Left lung (tissue), 4 donors: ENCODE measurements at regions not wholly inside any gene's neighbourhood (a gene's known extent, or its start where the extent isn't known, plus 50 kb on each side); places are given as distances from the start of the nearest gene placed in this dataset.

ENCODE experiments used
- ATAC-seq: fragments of 200-7000 bp; cut with Tn5 transposase; one replicate; pipeline ENCODE4 v1.9.1; 2020; ENCODE audit warnings: moderate library complexity
- DNase-seq, 4 donors: peaks; one replicate each; pipeline ENCODE4 v3.0.0-alpha.2; 2013 to 2020
- H3K27ac ChIP-seq, 2 donors: fragments of 200-600 bp; sonication (generic) in 1 of 2; one replicate each; pipeline versions ENCODE4 v1.5.0 to v1.8.0; 2020 to 2021
- H3K27me3 ChIP-seq, 2 donors: fragments of 200-600 bp; sonication (generic) in 1 of 2; one replicate each; pipeline versions ENCODE4 v1.5.0 to v1.8.0; 2020 to 2021
- H3K36me3 ChIP-seq, 2 donors: fragments of 200-600 bp; sonication (generic) in 1 of 2; one replicate each; pipeline versions ENCODE4 v1.5.0 to v1.8.0; 2020 to 2021
- H3K4me1 ChIP-seq, 2 donors: fragments of 200-600 bp; one replicate each; pipeline ENCODE4 v1.8.0; 2021
- H3K4me3 ChIP-seq, 2 donors: fragments of 200-600 bp; sonication (generic) in 1 of 2; one replicate each; pipeline versions ENCODE4 v1.5.0 to v1.8.0; 2020 to 2021; ENCODE audit warnings: mild to moderate bottlenecking in 1 of 2
- H3K9me3 ChIP-seq, 2 donors: fragments of 200-600 bp; sonication (generic) in 1 of 2; one replicate each; pipeline versions ENCODE4 v1.5.0 to v1.8.0; 2020 to 2021
- CTCF ChIP-seq, 2 donors: fragments of 200-600 bp; sonication (generic) in 1 of 2; IDR thresholded peaks; one replicate each; pipeline versions ENCODE4 v1.5.0 to v1.8.0; 2021; ENCODE audit warnings: antibody characterized with exemption in 2 of 2
- intact Hi-C, 2 donors: fragments of 100-400 bp; cut with DNase I; formaldehyde crosslinking; loops; one replicate each; pipeline versions ENCODE4 v1.11.2 to v1.14.2; 2022
- donor health status: DM: no; HTN: yes; CAD: no.
- donor health status: DM: no; HTN: no; CAD: no.

GRCh38 chr1:229162825-229163515 is 107.9 kb upstream of the RAB4A start:
- TF ChIP-seq CTCF (IDR thresholded peaks at IDR 0.05) = no peak
- DNase-seq = peak in 2 of 4 donors; percentile 36 to 49
- intact Hi-C loops = no loop called here

GRCh38 chr1:229164348-229164747 is 106.6 kb upstream of the RAB4A start:
- intact Hi-C loops = no loop called here

More at GRCh38 chr1:229162825-229163515, 107.9 kb upstream of the RAB4A start:
- Histone ChIP-seq H3K9me3 (no peaks in the 10 kb centered on the region), H3K27ac (no peak overlapping the region), H3K27me3 (no peaks in the 10 kb centered on the region), H3K4me1 (peaks cover 0 to 37% of the 10 kb centered on the region in 2 donors), H3K4me3 (no peak overlapping the region), H3K36me3 (no peaks in the 10 kb centered on the region)
- no peak for ATAC-seq

GRCh38 chr1:229164836-229165735 is 105.8 kb upstream of the RAB4A start:
- no peak overlapping the region for H3K27ac ChIP-seq
- no peak overlapping the region for H3K4me3 ChIP-seq
- no peaks in the 10 kb centered on the region for H3K36me3 ChIP-seq
- DNase-seq = no peak
- ATAC-seq = peak; percentile 62
- H3K4me1 ChIP-seq = peaks cover 0 to 16% of the 10 kb centered on the region in 2 donors
- no peak for TF ChIP-seq CTCF (IDR thresholded peaks at IDR 0.05)
- H3K27me3 ChIP-seq = no peaks in the 10 kb centered on the region
- no peaks in the 10 kb centered on the region for H3K9me3 ChIP-seq
- intact Hi-C loops = no loop called here

More at GRCh38 chr1:229164348-229164747, 106.6 kb upstream of the RAB4A start:
- Histone ChIP-seq H3K27ac (no peak overlapping the region), H3K9me3 (no peaks in the 10 kb centered on the region), H3K27me3 (no peaks in the 10 kb centered on the region), H3K36me3 (no peaks in the 10 kb centered on the region), H3K4me1 (peaks cover 0 to 23% of the 10 kb centered on the region in 2 donors), H3K4me3 (no peak overlapping the region)
- no peak for DNase-seq
- TF ChIP-seq CTCF (IDR thresholded peaks at IDR 0.05) = no peak
- no peak for ATAC-seq

- H3K4me3 ChIP-seq = no peak overlapping the region
- no peaks in the 10 kb centered on the region for H3K27me3 ChIP-seq
- H3K4me1 ChIP-seq = peaks cover 0 to 12% of the 10 kb centered on the region in 2 donors
- DNase-seq = no peak
- intact Hi-C loops = no loop called here
- no peak overlapping the region for H3K27ac ChIP-seq
- ATAC-seq = no peak
- TF ChIP-seq CTCF (IDR thresholded peaks at IDR 0.05) = no peak
- H3K9me3 ChIP-seq = no peaks in the 10 kb centered on the region
- no peaks in the 10 kb centered on the region for H3K36me3 ChIP-seq
Observed at GRCh38 chr1:229167318-229167717, 103.6 kb upstream of the RAB4A start.

GRCh38 chr1:229169399-229169798 is 101.5 kb upstream of the RAB4A start:
- intact Hi-C loops = no loop called here
- no peaks in the 10 kb centered on the region for H3K9me3 ChIP-seq
- no peak for ATAC-seq

More at GRCh38 chr1:229169399-229169798, 101.5 kb upstream of the RAB4A start:
- no peak for TF ChIP-seq CTCF (IDR thresholded peaks at IDR 0.05)
- DNase-seq = no peak
- Histone ChIP-seq H3K27ac (no peak overlapping the region), H3K27me3 (no peaks in the 10 kb centered on the region), H3K36me3 (no peaks in the 10 kb centered on the region), H3K4me1 (peaks cover 0 to 12% of the 10 kb centered on the region in 2 donors), H3K4me3 (no peak overlapping the region)
